ENCODE measurements at regions not wholly inside any gene's neighbourhood (a gene's known extent, or its start where the extent isn't known, plus 50 kb on each side); places are given as distances from the start of the nearest gene placed in this dataset.

DNA sequence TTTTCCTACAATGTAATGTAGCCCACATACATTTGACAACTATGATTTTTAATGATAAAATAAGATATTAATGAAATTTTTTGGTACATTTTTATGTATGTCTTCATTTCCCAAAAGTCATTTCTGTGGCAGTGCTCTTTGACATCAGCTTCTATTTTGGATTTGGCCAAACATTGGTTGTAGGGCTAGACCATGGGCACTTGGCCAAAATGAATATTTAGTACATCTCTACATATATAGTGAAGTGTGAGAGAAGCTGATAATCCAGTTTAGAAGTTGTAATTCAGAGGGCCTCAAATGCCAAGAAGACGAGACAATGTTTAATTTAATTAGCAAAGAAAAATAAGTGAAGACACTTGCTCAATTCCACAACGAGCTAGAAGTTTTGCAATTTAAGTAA, 724.9 kb upstream of the SOX9 start:
- CTCF ChIA-PET: interaction anchor here (0.5 kb wide), 1 partner anchor 130 kb away, joined by 4 read pairs; no protein-coding TSS in a partner anchor
- no peak overlapping the region for H3K4me2 ChIP-seq
- BruUV-seq (replicated peaks): no TSS peak

DNA sequence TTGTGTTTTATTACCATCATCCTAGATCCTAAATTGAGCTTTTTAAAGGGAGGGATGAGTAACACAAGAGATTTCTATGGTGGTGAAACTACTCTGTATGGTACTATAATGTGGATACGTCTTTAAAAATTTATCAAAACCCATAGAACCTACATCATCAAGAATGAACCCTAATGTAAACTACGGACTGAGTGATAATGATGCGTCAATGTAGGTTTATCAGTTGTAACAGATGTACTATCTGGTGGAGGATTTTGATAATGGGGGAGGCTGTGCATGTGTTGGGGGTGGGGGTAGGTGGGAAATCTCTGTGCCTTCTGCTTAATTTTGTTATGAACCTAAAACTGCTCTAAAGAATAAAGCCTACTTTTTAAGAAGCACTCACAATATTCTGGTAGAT, 724.1 kb upstream of the SOX9 start:
- no peaks in the 10 kb centered on the region for H3K9me2 ChIP-seq (ENCODE audit: insufficient read depth)
- no peaks in the 10 kb centered on the region for H3K36me3 ChIP-seq (ENCODE audit: low read depth)
- TF ChIP-seq EZH2 (IDR thresholded peaks at IDR 0.05; ENCODE audit: low read depth): no peak
- TF ChIP-seq, protein P1, sequence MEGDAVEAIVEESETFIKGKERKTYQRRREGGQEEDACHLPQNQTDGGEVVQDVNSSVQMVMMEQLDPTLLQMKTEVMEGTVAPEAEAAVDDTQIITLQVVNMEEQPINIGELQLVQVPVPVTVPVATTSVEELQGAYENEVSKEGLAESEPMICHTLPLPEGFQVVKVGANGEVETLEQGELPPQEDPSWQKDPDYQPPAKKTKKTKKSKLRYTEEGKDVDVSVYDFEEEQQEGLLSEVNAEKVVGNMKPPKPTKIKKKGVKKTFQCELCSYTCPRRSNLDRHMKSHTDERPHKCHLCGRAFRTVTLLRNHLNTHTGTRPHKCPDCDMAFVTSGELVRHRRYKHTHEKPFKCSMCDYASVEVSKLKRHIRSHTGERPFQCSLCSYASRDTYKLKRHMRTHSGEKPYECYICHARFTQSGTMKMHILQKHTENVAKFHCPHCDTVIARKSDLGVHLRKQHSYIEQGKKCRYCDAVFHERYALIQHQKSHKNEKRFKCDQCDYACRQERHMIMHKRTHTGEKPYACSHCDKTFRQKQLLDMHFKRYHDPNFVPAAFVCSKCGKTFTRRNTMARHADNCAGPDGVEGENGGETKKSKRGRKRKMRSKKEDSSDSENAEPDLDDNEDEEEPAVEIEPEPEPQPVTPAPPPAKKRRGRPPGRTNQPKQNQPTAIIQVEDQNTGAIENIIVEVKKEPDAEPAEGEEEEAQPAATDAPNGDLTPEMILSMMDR (conservative IDR thresholded peaks at IDR 0.05): no peak
- BruUV-seq (replicated peaks): no TSS peak
- DNase-seq: no peak
- peaks cover 6% of the 10 kb centered on the region; the same call in 1 of the 2 replicates for H3K9me3 ChIP-seq (ENCODE audit: insufficient read depth, low read depth)
- no peaks in the 10 kb centered on the region for H3K79me2 ChIP-seq (ENCODE audit: low read depth)
- H3K4me3 ChIP-seq: no peak overlapping the region
- intact Hi-C loops (cut with micrococcal nuclease; ENCODE audit: unreplicated experiment): no loop called here
- no peaks in the 10 kb centered on the region for H4K20me1 ChIP-seq (ENCODE audit: insufficient read depth)
- no peak overlapping the region for H2AFZ ChIP-seq
- H3K4me1 ChIP-seq (replicated peaks; ENCODE audit: insufficient read depth): peaks cover 3% of the 10 kb centered on the region; the same call in 1 of the 2 replicates
- no peaks in the 10 kb centered on the region; the same call in 1 of the 2 replicates for H3F3A ChIP-seq (ENCODE audit: insufficient read depth, low read depth)
- H3K4me2 ChIP-seq: no peak overlapping the region
- ChIA-PET CTCF (no interaction called here), POLR2A (ENCODE audit: unreplicated experiment) (interaction anchor here (0.6 kb wide), 1 partner anchor 873 kb away, joined by 3 read pairs; no protein-coding TSS in a partner anchor)
- H3K27ac ChIP-seq: no peak overlapping the region
- H3K27me3 ChIP-seq (ENCODE audit: insufficient read depth, low read depth): no peaks in the 10 kb centered on the region

More for the DNA sequence above, 724.9 kb upstream of the SOX9 start:
- Histone ChIP-seq H2AFZ (no peak overlapping the region), H3K27me3 (ENCODE audit: insufficient read depth, low read depth) (no peaks in the 10 kb centered on the region), H3K27ac (no peak overlapping the region), H3K36me3 (ENCODE audit: low read depth) (no peaks in the 10 kb centered on the region), H4K20me1 (ENCODE audit: insufficient read depth) (no peaks in the 10 kb centered on the region), H3K79me2 (ENCODE audit: low read depth) (no peaks in the 10 kb centered on the region), H3K4me1 (replicated peaks; ENCODE audit: insufficient read depth) (no peaks in the 10 kb centered on the region), H3K9me3 (ENCODE audit: insufficient read depth, low read depth) (peaks cover 6% of the 10 kb centered on the region; the same call in 1 of the 2 replicates), H3K9me2 (ENCODE audit: insufficient read depth) (no peaks in the 10 kb centered on the region), H3F3A (ENCODE audit: insufficient read depth, low read depth) (no peaks in the 10 kb centered on the region; the same call in 1 of the 2 replicates), H3K4me3 (no peak overlapping the region)
- no peak for TF ChIP-seq EZH2 (IDR thresholded peaks at IDR 0.05; ENCODE audit: low read depth)
- TF ChIP-seq, protein P1 (conservative IDR thresholded peaks at IDR 0.05): no peak
- DNase-seq: no peak
- intact Hi-C loops (cut with micrococcal nuclease; ENCODE audit: unreplicated experiment): no loop called here
- POLR2A ChIA-PET (ENCODE audit: unreplicated experiment): no interaction called here

DNA sequence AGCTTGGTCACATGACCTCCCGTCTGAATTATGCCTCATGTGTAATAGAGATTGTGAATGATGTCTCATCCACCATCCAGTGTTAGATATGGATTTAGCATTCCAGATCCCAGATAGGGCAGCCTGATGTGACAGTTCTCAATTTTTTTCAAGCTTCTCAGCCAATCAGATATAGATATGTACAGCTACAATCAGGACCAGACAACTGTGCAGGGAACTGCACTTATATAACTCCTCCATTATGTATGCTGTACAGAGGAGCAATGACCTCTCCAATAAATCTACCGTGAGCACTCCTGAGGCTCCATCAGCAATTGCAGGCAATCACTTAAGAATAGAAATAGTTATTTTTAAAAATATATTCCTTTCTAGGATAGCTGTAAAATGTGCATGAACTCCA, 722.8 kb upstream of the SOX9 start:
- H2AFZ ChIP-seq: no peak overlapping the region
- intact Hi-C loops (cut with micrococcal nuclease; ENCODE audit: unreplicated experiment): no loop called here

More for the DNA sequence above, 722.8 kb upstream of the SOX9 start:
- Histone ChIP-seq H3K9me3 (ENCODE audit: insufficient read depth, low read depth) (peaks cover 6% of the 10 kb centered on the region; the same call in 1 of the 2 replicates), H3K27me3 (ENCODE audit: insufficient read depth, low read depth) (no peaks in the 10 kb centered on the region), H3K4me3 (no peak overlapping the region), H3K79me2 (ENCODE audit: low read depth) (no peaks in the 10 kb centered on the region), H4K20me1 (ENCODE audit: insufficient read depth) (no peaks in the 10 kb centered on the region), H3K9me2 (ENCODE audit: insufficient read depth) (no peaks in the 10 kb centered on the region), H3K36me3 (ENCODE audit: low read depth) (no peaks in the 10 kb centered on the region), H3F3A (ENCODE audit: insufficient read depth, low read depth) (peaks cover 10% of the 10 kb centered on the region), H3K4me2 (no peak overlapping the region), H3K27ac (no peak overlapping the region), H3K4me1 (replicated peaks; ENCODE audit: insufficient read depth) (peaks cover 16% of the 10 kb centered on the region)
- ChIA-PET POLR2A (ENCODE audit: unreplicated experiment) (no interaction called here), CTCF (no interaction called here)
- TF ChIP-seq EZH2 (IDR thresholded peaks at IDR 0.05; ENCODE audit: low read depth): no peak
- TF ChIP-seq, protein P1 (conservative IDR thresholded peaks at IDR 0.05): no peak
- no peak for DNase-seq
- no TSS peak for BruUV-seq (replicated peaks)

All from PC-9 (cell line).